ENCODE measurements at regions not wholly inside any gene's neighbourhood (a gene's known extent, or its start where the extent isn't known, plus 50 kb on each side); places are given as distances from the start of the nearest gene placed in this dataset.

- Mint-ChIP-seq H3K9me3 (ENCODE audit: unreplicated experiment) (no peaks in the 10 kb centered on the region), H3K4me3 (ENCODE audit: unreplicated experiment) (no peak overlapping the region), H3K36me3 (ENCODE audit: low read depth, unreplicated experiment) (no peaks in the 10 kb centered on the region), H3K4me1 (ENCODE audit: unreplicated experiment) (peaks cover 20% of the 10 kb centered on the region), H3K27ac (ENCODE audit: unreplicated experiment) (no peak overlapping the region), H3K27me3 (ENCODE audit: unreplicated experiment) (peaks cover 2% of the 10 kb centered on the region)
- no peak for TF ChIP-seq CTCF (IDR thresholded peaks at IDR 0.05; ENCODE audit: unreplicated experiment)
- no peak for DNase-seq (ENCODE audit: low spot score)
Observed at GRCh38 chr4:108359130-108359985, 190.6 kb upstream of the LEF1 start.

GRCh38 chr4:108355902-108356535 lies 187.3 kb upstream of the LEF1 start:
- H3K27ac Mint-ChIP-seq (ENCODE audit: unreplicated experiment) = no peak overlapping the region
- no peaks in the 10 kb centered on the region for H3K9me3 Mint-ChIP-seq (ENCODE audit: unreplicated experiment)
- TF ChIP-seq CTCF (IDR thresholded peaks at IDR 0.05; ENCODE audit: unreplicated experiment) = no peak
- no peak for DNase-seq (ENCODE audit: low spot score)
- peaks cover 2% of the 10 kb centered on the region for H3K27me3 Mint-ChIP-seq (ENCODE audit: unreplicated experiment)
- H3K36me3 Mint-ChIP-seq (ENCODE audit: low read depth, unreplicated experiment) = no peaks in the 10 kb centered on the region
- H3K4me1 Mint-ChIP-seq (ENCODE audit: unreplicated experiment) = peaks cover 16% of the 10 kb centered on the region
- no peak overlapping the region for H3K4me3 Mint-ChIP-seq (ENCODE audit: unreplicated experiment)

- H3K27ac Mint-ChIP-seq (ENCODE audit: unreplicated experiment) = no peak overlapping the region
- H3K36me3 Mint-ChIP-seq (ENCODE audit: low read depth, unreplicated experiment) = no peaks in the 10 kb centered on the region
- TF ChIP-seq CTCF (IDR thresholded peaks at IDR 0.05; ENCODE audit: unreplicated experiment) = no peak
- H3K9me3 Mint-ChIP-seq (ENCODE audit: unreplicated experiment) = no peaks in the 10 kb centered on the region
- DNase-seq (ENCODE audit: low spot score) = no peak
- H3K27me3 Mint-ChIP-seq (ENCODE audit: unreplicated experiment) = no peaks in the 10 kb centered on the region
- no peak overlapping the region for H3K4me3 Mint-ChIP-seq (ENCODE audit: unreplicated experiment)
- peaks cover 10% of the 10 kb centered on the region for H3K4me1 Mint-ChIP-seq (ENCODE audit: unreplicated experiment)
Observed at GRCh38 chr4:108355186-108355901, 186.6 kb upstream of the LEF1 start.

GRCh38 chr4:108352664-108353308 lies 184.1 kb upstream of the LEF1 start:
- Mint-ChIP-seq H3K4me1 (ENCODE audit: unreplicated experiment) (peaks cover 5% of the 10 kb centered on the region), H3K36me3 (ENCODE audit: low read depth, unreplicated experiment) (no peaks in the 10 kb centered on the region), H3K9me3 (ENCODE audit: unreplicated experiment) (no peaks in the 10 kb centered on the region), H3K4me3 (ENCODE audit: unreplicated experiment) (no peak overlapping the region), H3K27ac (ENCODE audit: unreplicated experiment) (no peak overlapping the region), H3K27me3 (ENCODE audit: unreplicated experiment) (no peaks in the 10 kb centered on the region)
- no peak for TF ChIP-seq CTCF (IDR thresholded peaks at IDR 0.05; ENCODE audit: unreplicated experiment)
- no peak for DNase-seq (ENCODE audit: low spot score)
